A673 (cell line): ENCODE measurements at regions not wholly inside any gene's neighbourhood (a gene's known extent, or its start where the extent isn't known, plus 50 kb on each side); places are given as distances from the start of the nearest gene placed in this dataset.

Experiments
- BruUV-seq: library from RNA; stranded (reverse); fragments of 400-500 nt; replicated peaks from 2 replicates; lab custom pipeline; 2021; lab: Mats Ljungman, UMichigan
- CTCF ChIA-PET: fragments of 300-600 bp; sonication (Branson Sonifier 250); formaldehyde crosslinking; loops from one replicate; lab custom pipeline; 2022; ENCODE audit warnings: antibody characterized with exemption; lab: Charles Lee
- POLR2A ChIA-PET: fragments of 300-600 bp; sonication (Branson Sonifier 250); formaldehyde crosslinking; loops from one replicate; lab custom pipeline; 2022; ENCODE audit warnings: antibody characterized with exemption; ENCODE audit not compliant: low non-redundant PET; lab: Charles Lee
- DNase-seq: peaks from one replicate; pipeline ENCODE4 v3.0.0-alpha.2; 2015; ENCODE audit warnings: low spot score
- H3K27ac ChIP-seq: fragments of 200-600 bp; sonication (generic); 2 replicates; pipeline ENCODE4 v1.5.1; 2016; ENCODE audit warnings: mixed run types, low read depth, mild to moderate bottlenecking, mixed read lengths, antibody characterized with exemption, low read length; ENCODE audit not compliant: poor library complexity, severe bottlenecking
- H3K27me3 ChIP-seq: fragments of 200-600 bp; sonication (generic); replicated peaks from 2 replicates; pipeline ENCODE4 v1.6.1; 2017; ENCODE audit warnings: mixed run types, low read depth, mild to moderate bottlenecking, mixed read lengths, antibody characterized with exemption, low read length; ENCODE audit not compliant: insufficient read depth, poor library complexity
- H3K36me3 ChIP-seq: fragments of 200-600 bp; sonication (generic); 2 replicates; pipeline ENCODE4 v1.6.1; 2016; ENCODE audit warnings: mixed run types, mild to moderate bottlenecking, mixed read lengths, antibody characterized with exemption, low read length; ENCODE audit not compliant: insufficient read depth, poor library complexity, severe bottlenecking
- H3K4me1 ChIP-seq: fragments of 200-600 bp; sonication (generic); 2 replicates; pipeline ENCODE4 v1.6.1; 2017; ENCODE audit warnings: mixed run types, mild to moderate bottlenecking, mixed read lengths, antibody characterized with exemption, low read length; ENCODE audit not compliant: insufficient read depth, poor library complexity, severe bottlenecking
- H3K4me3 ChIP-seq: fragments of 200-600 bp; sonication (generic); 2 replicates; pipeline ENCODE4 v1.5.1; 2016; ENCODE audit warnings: low read depth, mixed run types, mild to moderate bottlenecking, mixed read lengths, low read length; ENCODE audit not compliant: poor library complexity, severe bottlenecking
- H3K9me3 ChIP-seq: fragments of 200-600 bp; sonication (generic); 2 replicates; pipeline ENCODE4 v1.6.1; 2016; ENCODE audit warnings: mixed run types, low read depth, mild to moderate bottlenecking, mixed read lengths, antibody characterized with exemption, low read length; ENCODE audit not compliant: poor library complexity, severe bottlenecking
- EZH2 ChIP-seq: fragments of 200-600 bp; sonication (generic); IDR thresholded peaks from 2 replicates; pipeline ENCODE4 v1.6.1; 2017; ENCODE audit warnings: borderline replicate concordance, low read depth, mild to moderate bottlenecking, mixed read lengths, antibody characterized with exemption, low read length; ENCODE audit not compliant: poor library complexity, severe bottlenecking
- intact Hi-C: fragments of 100-400 bp; cut with micrococcal nuclease; formaldehyde crosslinking; loops from one replicate; pipeline ENCODE4 v1.10.0; 2022; ENCODE audit not compliant: unreplicated experiment
- TF ChIP-seq, protein P1 (sequence below): fragments of 300-800, 200-600 bp; sonication (generic); conservative IDR thresholded peaks from 2 replicates; pipeline ENCODE4 v1.5.1; 2017; ENCODE audit warnings: low read depth, mild to moderate bottlenecking, antibody characterized with exemption, low read length, moderate library complexity, mixed read lengths

DNA sequence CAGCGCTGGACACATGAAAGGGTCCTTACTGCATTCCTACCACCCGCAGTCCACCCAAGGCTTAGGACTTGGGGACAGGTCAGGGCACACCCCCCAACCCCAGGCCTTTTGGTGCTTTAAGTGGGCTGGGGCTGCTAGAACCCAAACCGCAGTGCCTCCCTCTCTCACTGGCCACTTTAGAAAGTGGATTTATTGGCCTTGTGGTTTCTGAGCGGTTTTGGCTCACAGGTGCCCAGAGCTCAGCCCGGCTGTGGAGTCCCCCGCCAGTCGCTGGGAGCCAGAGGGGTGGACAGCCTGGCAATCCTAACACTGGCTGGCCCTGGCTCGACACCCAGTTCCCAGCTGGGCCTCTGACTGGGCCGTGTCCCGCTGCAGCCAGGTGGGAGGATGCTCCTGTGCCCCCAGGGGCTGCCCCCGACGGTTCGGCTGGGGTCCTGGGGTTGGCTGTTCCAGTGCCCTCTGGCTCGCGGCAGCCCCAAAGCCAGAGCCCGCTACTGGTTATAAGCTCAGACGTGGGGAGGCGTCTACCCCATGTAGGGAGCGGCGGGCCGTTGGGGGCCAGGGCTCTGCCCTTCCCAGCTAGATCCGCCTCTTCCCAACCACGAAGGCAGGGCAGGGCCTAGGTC, 65.2 kb upstream of the RNU6ATAC start:
- peaks cover under 1% of the 10 kb centered on the region for H3K4me1 ChIP-seq
- ChIA-PET CTCF (no interaction called here), POLR2A (no interaction called here)
- TF ChIP-seq, protein P1, sequence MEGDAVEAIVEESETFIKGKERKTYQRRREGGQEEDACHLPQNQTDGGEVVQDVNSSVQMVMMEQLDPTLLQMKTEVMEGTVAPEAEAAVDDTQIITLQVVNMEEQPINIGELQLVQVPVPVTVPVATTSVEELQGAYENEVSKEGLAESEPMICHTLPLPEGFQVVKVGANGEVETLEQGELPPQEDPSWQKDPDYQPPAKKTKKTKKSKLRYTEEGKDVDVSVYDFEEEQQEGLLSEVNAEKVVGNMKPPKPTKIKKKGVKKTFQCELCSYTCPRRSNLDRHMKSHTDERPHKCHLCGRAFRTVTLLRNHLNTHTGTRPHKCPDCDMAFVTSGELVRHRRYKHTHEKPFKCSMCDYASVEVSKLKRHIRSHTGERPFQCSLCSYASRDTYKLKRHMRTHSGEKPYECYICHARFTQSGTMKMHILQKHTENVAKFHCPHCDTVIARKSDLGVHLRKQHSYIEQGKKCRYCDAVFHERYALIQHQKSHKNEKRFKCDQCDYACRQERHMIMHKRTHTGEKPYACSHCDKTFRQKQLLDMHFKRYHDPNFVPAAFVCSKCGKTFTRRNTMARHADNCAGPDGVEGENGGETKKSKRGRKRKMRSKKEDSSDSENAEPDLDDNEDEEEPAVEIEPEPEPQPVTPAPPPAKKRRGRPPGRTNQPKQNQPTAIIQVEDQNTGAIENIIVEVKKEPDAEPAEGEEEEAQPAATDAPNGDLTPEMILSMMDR = no peak
- TF ChIP-seq EZH2 = no peak
- no TSS peak for BruUV-seq
- DNase-seq = no peak
- H3K4me3 ChIP-seq = no peak overlapping the region
- H3K27ac ChIP-seq = no peak overlapping the region
- intact Hi-C loops = no loop called here
- no peaks in the 10 kb centered on the region for H3K9me3 ChIP-seq
- H3K36me3 ChIP-seq = no peaks in the 10 kb centered on the region
- H3K27me3 ChIP-seq = no peaks in the 10 kb centered on the region

DNA sequence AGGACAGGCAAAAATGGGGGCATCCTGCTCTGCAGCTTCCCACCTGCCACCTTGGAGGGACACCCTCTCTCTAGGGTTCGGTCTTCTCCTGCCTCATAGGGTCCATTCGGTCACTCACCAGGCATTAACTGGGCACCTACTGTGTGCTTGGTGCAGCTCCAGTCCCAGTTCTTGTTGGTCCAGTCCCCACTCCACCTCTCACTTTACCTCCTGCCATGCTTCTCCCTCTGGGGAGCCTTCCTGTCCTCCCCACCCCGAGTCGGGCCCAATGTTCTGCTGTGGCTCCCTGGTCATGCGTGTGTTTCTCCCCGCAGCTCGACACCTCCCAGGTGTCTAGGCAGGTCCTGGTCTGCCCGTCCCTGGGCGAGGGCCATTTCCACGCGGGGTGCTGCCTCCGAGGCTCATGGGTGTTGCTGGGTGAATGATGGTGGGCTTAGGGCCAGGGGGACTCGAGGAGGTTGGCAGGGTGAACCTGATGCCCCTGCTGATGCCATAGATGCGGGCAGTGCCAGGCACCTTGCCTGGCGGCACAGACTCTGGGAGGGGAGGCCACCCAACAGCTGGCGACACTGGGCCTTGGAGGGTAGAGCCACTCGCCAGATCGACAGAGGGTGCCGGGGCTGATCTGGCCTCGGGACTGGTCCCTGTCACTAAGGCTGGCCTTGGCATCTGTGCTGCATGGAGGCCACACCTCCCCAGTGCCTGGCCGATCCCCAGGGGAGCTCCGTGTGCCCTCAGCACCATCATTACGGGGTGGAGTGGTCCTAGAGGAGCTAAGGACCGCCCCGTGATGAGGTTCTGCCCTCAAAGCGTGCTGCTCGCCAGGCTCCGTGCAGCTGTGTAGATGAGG, 66.0 kb upstream of the RNU6ATAC start:
- BruUV-seq = no TSS peak
- ChIA-PET POLR2A (no interaction called here), CTCF (no interaction called here)
- no peak for DNase-seq
- no peaks in the 10 kb centered on the region for H3K27me3 ChIP-seq
- no peaks in the 10 kb centered on the region for H3K36me3 ChIP-seq
- H3K27ac ChIP-seq = no peak overlapping the region
- intact Hi-C loops = no loop called here
- TF ChIP-seq, protein P1 = no peak
- TF ChIP-seq EZH2 = no peak
- H3K4me1 ChIP-seq = no peaks in the 10 kb centered on the region
- no peaks in the 10 kb centered on the region for H3K9me3 ChIP-seq
- no peak overlapping the region for H3K4me3 ChIP-seq

DNA sequence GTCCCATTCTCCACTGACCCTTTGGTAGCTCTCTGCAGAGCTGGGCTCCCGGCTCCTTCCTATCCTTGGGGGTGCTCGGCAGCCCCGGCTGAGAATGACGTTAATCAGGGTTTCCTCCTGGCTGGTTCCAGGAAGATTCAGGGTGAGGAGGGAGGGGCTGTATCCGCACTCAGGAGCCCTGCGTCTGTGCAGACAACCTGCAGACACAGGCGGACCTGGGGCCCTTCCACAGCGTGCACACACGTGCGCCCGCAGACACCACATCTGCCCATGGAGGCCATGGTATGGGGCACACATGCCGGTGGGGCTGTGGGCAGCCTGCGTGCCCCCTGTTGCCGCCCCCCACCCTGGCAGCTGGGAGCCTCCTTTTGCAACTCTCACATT, 66.6 kb upstream of the RNU6ATAC start:
- ChIA-PET POLR2A (no interaction called here), CTCF (no interaction called here)
- H3K9me3 ChIP-seq = no peaks in the 10 kb centered on the region
- no peaks in the 10 kb centered on the region for H3K4me1 ChIP-seq
- DNase-seq = no peak
- no peak overlapping the region for H3K27ac ChIP-seq
- no peaks in the 10 kb centered on the region for H3K27me3 ChIP-seq
- no TSS peak for BruUV-seq
- intact Hi-C loops = no loop called here
- no peak overlapping the region for H3K4me3 ChIP-seq
- no peaks in the 10 kb centered on the region for H3K36me3 ChIP-seq
- TF ChIP-seq, protein P1 = no peak
- TF ChIP-seq EZH2 = no peak
